GM12891 (cell line): ENCODE measurements at regions not wholly inside any gene's neighbourhood (a gene's known extent, or its start where the extent isn't known, plus 50 kb on each side); places are given as distances from the start of the nearest gene placed in this dataset.

Experiments used
- PAX5 ChIP-seq: IDR thresholded peaks from 2 replicates; pipeline ENCODE4 v1.6.1; 2011; ENCODE audit warnings: low read length, moderate library complexity, mild to moderate bottlenecking; ENCODE audit not compliant: insufficient read depth, severe bottlenecking
- SPI1 ChIP-seq: IDR thresholded peaks from 2 replicates; pipeline ENCODE4 v1.6.1; 2011; ENCODE audit warnings: low read depth, low read length, control low read depth

GRCh38 chr5:9885164-9885563 is 255.0 kb upstream of the TAS2R1 start:
- TF ChIP-seq PAX5 (no peak), SPI1 (no peak)
